ENCODE measurements at regions not wholly inside any gene's neighbourhood (a gene's known extent, or its start where the extent isn't known, plus 50 kb on each side); places are given as distances from the start of the nearest gene placed in this dataset.

GRCh38 chr16:6132121-6132520 is 1034.5 kb upstream of the EEF2KMT start (continued):
- TF ChIP-seq ZKSCAN8 (CRISPR knock-in tag; IDR thresholded peaks at IDR 0.05; ENCODE audit: borderline replicate concordance) (no peak), ZMYM2 (CRISPR knock-in tag; IDR thresholded peaks at IDR 0.05) (no peak), CREB3 (CRISPR knock-in tag; IDR thresholded peaks at IDR 0.05) (no peak), ZNF782 (CRISPR knock-in tag; IDR thresholded peaks at IDR 0.05; ENCODE audit: borderline replicate concordance) (no peak), ZBTB40 (IDR thresholded peaks at IDR 0.05) (no peak), ZBTB40 (CRISPR knock-in tag; IDR thresholded peaks at IDR 0.05) (no peak)

All from HepG2 (cell line).